ENCODE measurements at regions not wholly inside any gene's neighbourhood (a gene's known extent, or its start where the extent isn't known, plus 50 kb on each side); places are given as distances from the start of the nearest gene placed in this dataset.
A peak's percentile ranks its signal among the peaks of the same experiment; 100 is the strongest.

DNA sequence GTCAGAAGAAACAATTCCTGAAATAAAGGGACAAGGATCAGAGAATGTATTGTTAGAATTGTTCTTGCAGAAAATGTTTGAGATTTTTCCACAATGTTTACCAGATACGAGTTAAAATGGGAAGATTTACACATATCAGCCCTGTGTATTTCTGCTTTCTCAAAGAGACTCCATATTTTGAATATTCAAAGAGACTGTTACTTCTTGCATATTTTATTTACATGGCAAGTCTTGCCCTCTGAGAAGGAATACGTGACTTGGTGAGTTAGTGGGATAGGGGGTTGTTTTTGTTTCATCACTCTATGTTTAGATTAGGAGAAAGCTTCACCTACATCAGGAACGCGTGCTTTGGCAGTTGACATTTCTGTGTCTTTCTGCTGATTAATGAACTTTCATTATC, 56.1 kb upstream of the ZDHHC17 start:
- 91 to 95% (median 92%) methylated on average over 4 of the region's 4 CpGs for WGBS, 4 donors

GRCh38 chr12:76708296-76708695, 55.6 kb upstream of the ZDHHC17 start:
- TF ChIP-seq, protein P1, sequence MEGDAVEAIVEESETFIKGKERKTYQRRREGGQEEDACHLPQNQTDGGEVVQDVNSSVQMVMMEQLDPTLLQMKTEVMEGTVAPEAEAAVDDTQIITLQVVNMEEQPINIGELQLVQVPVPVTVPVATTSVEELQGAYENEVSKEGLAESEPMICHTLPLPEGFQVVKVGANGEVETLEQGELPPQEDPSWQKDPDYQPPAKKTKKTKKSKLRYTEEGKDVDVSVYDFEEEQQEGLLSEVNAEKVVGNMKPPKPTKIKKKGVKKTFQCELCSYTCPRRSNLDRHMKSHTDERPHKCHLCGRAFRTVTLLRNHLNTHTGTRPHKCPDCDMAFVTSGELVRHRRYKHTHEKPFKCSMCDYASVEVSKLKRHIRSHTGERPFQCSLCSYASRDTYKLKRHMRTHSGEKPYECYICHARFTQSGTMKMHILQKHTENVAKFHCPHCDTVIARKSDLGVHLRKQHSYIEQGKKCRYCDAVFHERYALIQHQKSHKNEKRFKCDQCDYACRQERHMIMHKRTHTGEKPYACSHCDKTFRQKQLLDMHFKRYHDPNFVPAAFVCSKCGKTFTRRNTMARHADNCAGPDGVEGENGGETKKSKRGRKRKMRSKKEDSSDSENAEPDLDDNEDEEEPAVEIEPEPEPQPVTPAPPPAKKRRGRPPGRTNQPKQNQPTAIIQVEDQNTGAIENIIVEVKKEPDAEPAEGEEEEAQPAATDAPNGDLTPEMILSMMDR (IDR thresholded peaks at IDR 0.05): no peak
- no peak for TF ChIP-seq POLR2A (IDR thresholded peaks at IDR 0.05)
- intact Hi-C loops (cut with DNase I): no loop called here
- no peak overlapping the region for H3K27ac ChIP-seq
- no peaks in the 10 kb centered on the region for H3K27me3 ChIP-seq
- H3K9me3 ChIP-seq: no peaks in the 10 kb centered on the region
- DNase-seq (no peak), ATAC-seq (no peak)
- peaks cover 0 to 4% (median 0%) of the 10 kb centered on the region in 12 donors for H3K4me1 ChIP-seq
- H3K4me3 ChIP-seq: no peak overlapping the region
- no peaks in the 10 kb centered on the region for H3K36me3 ChIP-seq
- 58 to 67% (median 62%) methylated on average over 2 of the region's 2 CpGs for WGBS, 4 donors

More for the DNA sequence above, 56.1 kb upstream of the ZDHHC17 start:
- H3K4me1 ChIP-seq: no peaks in the 10 kb centered on the region
- H3K36me3 ChIP-seq: no peaks in the 10 kb centered on the region
- H3K27me3 ChIP-seq: no peaks in the 10 kb centered on the region
- intact Hi-C loops (cut with DNase I): no loop called here
- TF ChIP-seq, protein P1 (IDR thresholded peaks at IDR 0.05): no peak
- TF ChIP-seq POLR2A (IDR thresholded peaks at IDR 0.05): no peak
- no peak for ATAC-seq
- no peaks in the 10 kb centered on the region for H3K9me3 ChIP-seq
- H3K4me3 ChIP-seq: no peak overlapping the region
- DNase-seq: no peak
- H3K27ac ChIP-seq: no peak overlapping the region

DNA sequence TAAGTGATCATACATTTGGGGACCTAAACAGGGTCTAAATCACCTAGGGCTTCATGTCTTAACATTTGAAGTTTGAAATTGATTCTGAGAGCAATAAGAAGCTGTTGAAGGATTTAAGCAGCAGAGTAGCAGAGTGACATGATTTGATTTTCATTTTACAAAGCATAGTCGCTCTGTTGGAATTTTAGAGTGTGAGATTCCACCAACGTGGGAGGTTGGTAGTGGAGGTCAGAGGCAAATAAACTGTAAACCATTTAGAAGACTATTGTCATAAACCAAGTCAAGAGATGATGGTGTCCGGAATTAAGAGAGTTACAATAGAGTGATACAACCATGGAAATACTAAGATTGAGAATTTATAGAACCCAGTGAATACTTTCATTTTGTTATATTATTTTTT, 52.7 kb upstream of the ZDHHC17 start:
- no peaks in the 10 kb centered on the region for H3K36me3 ChIP-seq
- TF ChIP-seq POLR2A (IDR thresholded peaks at IDR 0.05): no peak
- TF ChIP-seq, protein P1 (IDR thresholded peaks at IDR 0.05): no peak
- H3K4me3 ChIP-seq: no peak overlapping the region
- peaks cover 0 to 5% (median 0%) of the 10 kb centered on the region in 12 donors for H3K4me1 ChIP-seq
- H3K27me3 ChIP-seq: no peaks in the 10 kb centered on the region
- intact Hi-C loops (cut with DNase I): loop anchor here in 1 of 10 donors (5.0 kb wide), 1 partner anchor 36 kb away; no protein-coding TSS in a partner anchor
- ATAC-seq: no peak
- WGBS, 4 donors: 76 to 80% (median 77%) methylated on average over 3 of the region's 3 CpGs
- H3K27ac ChIP-seq: no peak overlapping the region
- no peak for DNase-seq
- no peaks in the 10 kb centered on the region for H3K9me3 ChIP-seq

- Histone ChIP-seq H3K4me1 (peaks cover 0 to 5% (median 0%) of the 10 kb centered on the region in 12 donors), H3K27me3 (no peaks in the 10 kb centered on the region), H3K36me3 (no peaks in the 10 kb centered on the region), H3K4me3 (no peak overlapping the region), H3K9me3 (no peaks in the 10 kb centered on the region), H3K27ac (no peak overlapping the region)
- intact Hi-C loops (cut with DNase I): loop anchor here in 1 of 10 donors (5.0 kb wide), 1 partner anchor 34 kb away; no protein-coding TSS in a partner anchor
- TF ChIP-seq, protein P1 (IDR thresholded peaks at IDR 0.05): peak in 3 of 12 donors; percentile 20 to 33 (median 21)
- TF ChIP-seq POLR2A (IDR thresholded peaks at IDR 0.05): no peak
- ATAC-seq: peak in 1 of 4 donors; percentile 39
- no peak for DNase-seq
- WGBS, 4 donors: 43 to 60% (median 55%) methylated on average over 4 of the region's 4 CpGs
Observed at GRCh38 chr12:76713130-76713529, 50.8 kb upstream of the ZDHHC17 start.
